Left renal cortex interstitium (tissue), 4 donors: ENCODE measurements at regions not wholly inside any gene's neighbourhood (a gene's known extent, or its start where the extent isn't known, plus 50 kb on each side); places are given as distances from the start of the nearest gene placed in this dataset.

Source experiments
- DNase-seq, 4 donors: peaks; one replicate each; pipeline ENCODE4 v3.0.0-alpha.2; 2013; ENCODE audit warnings: low read depth in 4 of 4, low spot score in 2 of 4, missing footprints in 1 of 4

GRCh38 chr16:9185381-9185780, 93.9 kb downstream of the HAPSTR1 start:
- no peak for DNase-seq

- no peak for DNase-seq
These were observed 94.6 kb downstream of the HAPSTR1 start for GRCh38 chr16:9186061-9186460.

- DNase-seq = no peak
These were observed 97.3 kb downstream of the HAPSTR1 start for GRCh38 chr16:9188721-9189120.

- DNase-seq = no peak
These were observed 99.9 kb downstream of the HAPSTR1 start for GRCh38 chr16:9191274-9191850.

- no peak for DNase-seq
These were observed 101.3 kb downstream of the HAPSTR1 start for GRCh38 chr16:9192746-9193145.

GRCh38 chr16:9195287-9195686, 103.8 kb downstream of the HAPSTR1 start:
- no peak for DNase-seq

GRCh38 chr16:9197957-9198661, 106.7 kb downstream of the HAPSTR1 start:
- DNase-seq = no peak

GRCh38 chr16:9199311-9199710, 107.9 kb downstream of the HAPSTR1 start:
- no peak for DNase-seq

GRCh38 chr16:9199751-9200150, 108.3 kb downstream of the HAPSTR1 start:
- no peak for DNase-seq

GRCh38 chr16:9203956-9204355, 112.5 kb downstream of the HAPSTR1 start:
- no peak for DNase-seq

GRCh38 chr16:9205661-9206060, 114.2 kb downstream of the HAPSTR1 start:
- no peak for DNase-seq

GRCh38 chr16:9206156-9206555, 114.7 kb downstream of the HAPSTR1 start:
- DNase-seq = no peak

GRCh38 chr16:9212621-9213020, 121.2 kb downstream of the HAPSTR1 start:
- no peak for DNase-seq

- no peak for DNase-seq
These were observed 128.4 kb downstream of the HAPSTR1 start for GRCh38 chr16:9219813-9220212.

- DNase-seq = no peak
These were observed 134.3 kb downstream of the HAPSTR1 start for GRCh38 chr16:9225527-9226316.

GRCh38 chr16:9226924-9227323, 135.5 kb downstream of the HAPSTR1 start:
- DNase-seq = no peak

GRCh38 chr16:9231039-9231438, 139.6 kb downstream of the HAPSTR1 start:
- DNase-seq = no peak

- no peak for DNase-seq
These were observed 140.8 kb downstream of the HAPSTR1 start for GRCh38 chr16:9232102-9232770.

GRCh38 chr16:9235867-9236266, 144.4 kb downstream of the HAPSTR1 start:
- no peak for DNase-seq

GRCh38 chr16:9236319-9236718, 144.9 kb downstream of the HAPSTR1 start:
- DNase-seq = no peak

- DNase-seq = no peak
These were observed 146.9 kb downstream of the HAPSTR1 start for GRCh38 chr16:9238346-9238745.
